Colon (tissue), 2 donors: ENCODE measurements at regions not wholly inside any gene's neighbourhood (a gene's known extent, or its start where the extent isn't known, plus 50 kb on each side); places are given as distances from the start of the nearest gene placed in this dataset.
"Not testable (repeated sequence)": the region's sequence is repeated elsewhere in the genome, so short reads cannot be mapped to it uniquely, and the experiment has no call there.

Experiments used
- FAIRE-seq: peaks from 2 replicates; lab custom pipeline; 2012; peaks lifted over from hg19 to GRCh38; lab: Jason Lieb, UNC
- donor health status: control.
- donor health status: control.

DNA sequence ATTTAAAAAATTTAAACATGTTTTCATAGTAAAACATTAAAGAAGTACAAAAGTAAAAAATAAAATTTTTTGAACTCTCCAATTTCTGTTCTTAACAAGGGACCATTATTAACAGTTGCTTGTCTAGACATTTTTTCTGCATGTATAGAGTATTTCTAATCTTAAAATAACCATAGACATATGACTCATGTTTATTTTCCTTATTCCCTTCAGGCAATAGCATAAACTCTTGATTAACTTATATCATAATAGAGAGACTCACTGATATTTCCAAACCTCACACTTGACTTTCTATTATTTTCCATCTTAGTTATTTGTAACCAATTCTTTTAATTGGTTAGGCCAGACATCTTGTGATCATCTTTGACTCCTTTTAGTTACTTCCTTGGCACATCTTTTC, 325.6 kb upstream of the SOX14 start:
- FAIRE-seq: no peak

DNA sequence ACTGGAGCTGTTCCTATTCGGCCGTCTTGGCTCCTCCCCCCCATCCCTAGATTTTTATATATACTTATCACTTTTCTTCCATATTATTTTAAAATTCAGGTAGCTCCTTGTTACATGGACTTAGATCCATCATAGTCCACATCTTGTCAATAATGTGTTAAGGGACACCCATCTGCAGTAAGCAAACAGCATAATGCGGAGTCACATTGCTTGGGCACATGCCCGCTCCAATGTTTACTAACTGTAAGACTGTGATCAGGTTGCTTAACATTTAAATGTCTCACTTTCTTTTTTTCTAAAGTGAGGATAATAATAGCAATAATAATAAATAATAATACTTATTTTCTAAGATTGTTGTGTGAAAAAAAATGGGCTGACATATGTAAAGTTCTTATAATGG, 303.2 kb upstream of the SOX14 start:
- no peak for FAIRE-seq

DNA sequence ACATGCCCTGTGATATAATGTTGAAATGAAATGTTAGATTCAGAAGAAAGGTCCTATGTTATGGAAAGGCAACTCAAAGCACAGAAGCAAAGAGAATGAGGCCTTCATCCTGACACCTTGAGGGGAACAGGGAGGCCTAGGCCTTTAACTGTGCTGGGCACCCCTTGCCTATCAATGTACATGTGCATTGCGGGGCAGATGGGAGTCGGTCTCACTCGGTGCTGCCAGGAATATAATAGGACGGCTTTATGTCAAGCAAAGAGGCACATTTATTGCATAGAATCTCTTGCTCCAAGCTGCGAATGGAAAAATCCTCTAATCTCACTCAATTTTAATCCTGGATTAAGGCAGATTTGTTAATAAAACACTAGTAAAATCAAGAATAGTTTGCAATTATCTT, 301.0 kb upstream of the SOX14 start:
- FAIRE-seq: no peak

DNA sequence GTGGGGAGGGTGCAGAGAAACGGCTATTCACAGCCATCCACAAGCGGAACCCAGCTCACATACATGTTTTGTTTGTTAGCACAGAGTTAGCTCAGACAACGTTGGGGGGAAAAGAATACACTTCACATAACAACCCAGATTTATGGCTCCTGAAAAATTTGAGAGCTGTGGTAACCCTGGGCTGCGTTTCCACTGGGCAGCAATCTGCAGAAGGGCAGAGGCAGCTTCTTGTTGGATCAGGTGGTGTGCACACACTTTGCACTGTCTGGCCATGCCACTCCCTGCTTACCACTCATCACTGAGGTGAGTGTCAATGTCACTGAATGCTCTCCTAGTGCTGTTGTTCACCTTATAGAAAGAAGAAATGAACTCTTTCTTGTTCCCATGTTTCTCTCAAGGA, 299.8 kb upstream of the SOX14 start:
- FAIRE-seq: no peak

DNA sequence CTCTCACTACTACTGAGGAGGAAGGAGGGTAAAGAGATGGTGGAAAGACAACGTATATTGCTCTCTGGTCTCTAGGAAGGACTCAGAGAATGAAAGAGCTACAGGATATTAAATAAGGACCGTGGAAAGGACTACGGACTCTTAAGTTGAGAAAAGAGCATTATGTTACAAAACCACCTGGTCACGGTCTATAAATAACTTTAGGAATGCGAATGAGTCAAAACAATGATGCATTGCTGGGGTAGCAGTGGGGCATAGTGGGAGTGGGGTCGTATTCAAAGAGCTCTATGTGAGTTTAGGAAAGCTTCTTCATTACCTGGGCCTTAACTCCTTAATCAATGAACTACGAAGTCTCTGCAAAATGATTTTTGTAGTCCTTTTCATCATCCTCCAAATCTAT, 295.7 kb upstream of the SOX14 start:
- no peak for FAIRE-seq

DNA sequence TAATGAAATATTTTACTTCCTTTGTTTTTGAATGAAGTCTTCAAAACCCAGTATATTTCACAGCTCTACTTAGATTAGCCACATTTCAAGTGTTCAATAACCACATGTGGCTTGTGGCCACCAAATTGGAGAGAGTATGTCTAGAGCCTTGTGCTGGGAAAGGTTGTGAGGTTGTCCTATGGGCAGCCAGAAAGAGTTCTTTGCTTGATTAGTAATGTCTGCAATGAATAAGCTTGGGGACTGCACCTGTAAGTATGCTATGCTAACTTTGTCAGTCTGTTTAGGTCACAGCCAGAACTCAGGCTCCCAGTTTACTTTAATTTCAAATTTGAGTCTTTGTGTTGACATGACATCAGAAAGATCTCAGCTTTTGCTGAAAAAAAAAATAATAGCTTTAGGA, 294.9 kb upstream of the SOX14 start:
- FAIRE-seq: no peak

DNA sequence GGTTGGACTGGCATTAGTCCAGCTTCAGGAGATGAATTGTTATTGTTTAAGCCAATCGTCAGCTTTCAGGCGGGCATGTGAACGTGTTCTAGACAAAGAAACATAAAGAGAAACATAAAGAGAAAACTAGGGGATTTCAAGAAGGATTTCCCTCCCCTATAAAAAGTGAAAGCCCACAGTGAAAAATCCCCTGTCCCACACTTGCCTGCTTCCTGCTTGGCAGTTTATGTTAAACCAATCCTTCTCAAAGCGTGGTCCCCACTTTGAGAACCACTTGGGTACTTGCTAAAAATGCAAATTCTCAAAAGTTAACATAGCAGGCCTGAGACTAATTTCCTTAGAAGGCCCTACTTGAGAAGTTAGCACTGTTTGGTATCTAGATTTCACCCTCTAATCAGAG, 293.0 kb upstream of the SOX14 start:
- no peak for FAIRE-seq

DNA sequence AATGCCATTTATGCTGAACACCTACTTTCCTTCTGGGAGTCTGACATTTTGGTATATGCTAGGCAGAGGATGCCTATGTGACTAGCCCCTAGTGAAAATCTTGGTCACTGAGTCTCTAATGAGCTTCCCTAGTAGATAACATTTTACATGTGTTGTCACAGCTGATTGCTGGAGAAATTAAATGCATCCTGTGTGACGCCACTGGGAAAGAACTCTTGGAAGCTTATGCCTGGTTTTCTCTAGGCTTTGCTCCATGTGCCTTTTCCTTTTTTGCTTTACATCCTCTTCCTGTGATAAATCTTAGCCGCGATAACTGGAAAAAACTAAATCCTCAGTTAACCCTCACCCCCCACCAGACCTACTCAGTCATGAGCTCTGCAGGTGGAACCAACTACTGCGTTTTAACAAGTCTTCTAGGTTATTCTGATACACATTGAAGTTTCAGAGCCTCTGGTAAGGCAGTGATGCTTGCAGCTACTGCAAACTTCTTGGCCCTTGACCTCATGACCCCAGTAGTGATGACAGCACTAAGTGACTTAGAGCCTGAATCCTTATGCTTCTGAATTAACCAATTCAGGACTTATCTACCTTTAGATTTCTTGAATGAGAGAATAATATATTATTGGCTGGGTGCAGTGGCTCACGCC, 292.4 kb upstream of the SOX14 start:
- no peak for FAIRE-seq

DNA sequence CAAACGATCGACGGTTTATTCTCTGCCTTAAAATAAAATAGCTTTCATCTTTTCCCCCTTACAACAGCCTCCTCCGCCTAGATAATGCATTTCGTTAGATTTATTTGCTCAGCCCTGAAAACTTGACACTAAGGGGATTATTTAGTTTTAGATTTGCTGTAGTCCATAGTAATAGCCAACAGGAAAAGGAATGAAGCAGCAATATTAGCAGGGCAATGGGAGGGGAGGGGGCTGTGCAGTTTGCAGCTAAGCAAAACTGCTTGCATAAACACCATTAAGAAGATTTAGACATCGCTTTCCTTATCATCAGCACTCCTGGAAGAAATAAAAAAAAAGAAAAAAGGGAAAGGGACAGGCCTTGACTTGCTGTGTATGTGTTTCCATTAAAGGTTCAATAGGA, 286.5 kb upstream of the SOX14 start:
- no peak for FAIRE-seq

DNA sequence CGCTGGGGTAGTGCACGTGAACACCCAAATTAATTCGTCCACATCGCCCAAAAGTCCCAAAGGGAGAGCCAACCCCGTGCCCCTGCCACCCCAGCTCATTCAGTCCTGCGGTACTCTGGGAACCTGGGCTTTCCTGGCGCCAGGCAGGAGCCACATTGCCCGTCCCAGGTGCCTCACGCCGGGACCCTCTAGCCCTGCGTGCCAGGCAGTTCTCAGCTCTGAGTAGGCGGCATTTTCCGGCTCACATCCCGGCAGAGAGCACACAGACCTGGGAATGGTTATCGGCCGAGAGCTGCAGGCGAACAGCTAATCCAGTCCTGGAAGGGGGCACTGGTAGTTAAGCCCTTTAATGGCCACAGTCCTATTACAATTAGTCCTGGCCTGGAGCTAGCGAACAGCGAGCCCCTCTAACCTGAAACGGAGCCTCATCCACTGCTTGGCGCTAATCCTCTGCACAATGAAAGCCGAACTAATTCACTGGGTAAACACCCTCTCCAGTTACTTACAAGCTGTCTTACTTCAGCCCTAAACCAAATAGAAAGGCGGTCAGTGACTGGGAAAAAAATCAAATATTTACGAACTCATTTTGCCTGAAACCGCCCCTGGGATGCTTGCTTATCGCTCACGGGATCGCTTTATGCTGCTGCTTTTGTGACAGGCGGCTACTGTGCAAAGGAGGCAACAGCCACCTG, 254.6 kb upstream of the SOX14 start:
- no peak for FAIRE-seq

DNA sequence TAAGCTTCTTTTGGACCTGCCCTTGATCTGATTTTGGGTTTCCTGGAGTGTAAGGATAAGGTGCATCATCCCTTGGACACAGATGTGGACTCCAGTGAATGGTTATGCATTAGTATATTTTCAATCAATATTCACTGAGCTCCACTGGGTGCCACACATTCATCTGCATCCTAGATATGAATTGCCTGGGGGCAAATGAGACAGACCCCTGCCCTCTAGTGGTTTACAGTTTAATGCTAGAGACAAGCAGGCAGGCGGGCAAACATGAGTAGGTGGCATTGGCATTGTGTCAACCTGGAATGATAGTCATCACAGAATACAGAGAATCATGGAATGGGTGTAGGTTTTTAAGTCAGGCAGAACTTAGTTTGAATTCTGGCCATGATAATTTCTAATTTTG, 252.5 kb upstream of the SOX14 start:
- FAIRE-seq: no peak

DNA sequence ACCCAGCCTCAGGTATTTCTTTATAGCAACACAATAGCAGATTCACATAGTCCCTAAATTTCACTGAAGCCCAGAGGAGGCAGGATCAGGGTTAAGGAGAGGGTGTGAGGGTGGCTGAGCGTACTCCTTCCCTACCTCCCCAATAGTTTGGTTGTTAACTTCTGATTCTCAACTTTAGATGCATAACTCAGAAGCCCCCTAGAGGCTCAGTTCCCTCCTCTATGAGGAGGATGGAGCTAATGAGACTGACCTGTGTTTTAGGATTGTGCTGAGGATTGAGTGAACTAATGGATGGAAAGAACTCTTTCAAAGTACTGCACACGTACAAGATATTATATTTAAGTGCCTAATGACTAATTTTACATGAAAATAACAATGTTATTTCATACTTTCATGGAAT, 249.3 kb upstream of the SOX14 start:
- no peak for FAIRE-seq

DNA sequence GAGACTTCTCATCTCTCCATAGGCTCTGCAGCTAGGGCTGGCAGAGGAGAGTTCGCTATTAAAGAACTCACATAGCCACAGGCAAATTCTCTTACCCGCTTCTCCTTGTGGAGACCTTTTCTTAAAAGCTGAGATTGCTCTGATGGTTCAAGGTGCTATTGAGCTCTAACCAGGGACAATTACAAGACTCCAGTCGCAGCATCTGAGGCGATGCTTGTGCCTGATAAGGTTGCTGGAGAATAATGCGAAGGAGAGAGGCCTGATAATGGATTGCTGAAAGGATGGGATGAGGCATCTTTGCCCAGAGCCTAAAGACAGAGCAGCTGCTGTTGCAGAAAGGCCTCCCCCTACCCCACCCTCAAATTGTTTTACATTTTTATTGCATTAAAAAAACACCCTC, 244.5 kb upstream of the SOX14 start:
- no peak for FAIRE-seq

DNA sequence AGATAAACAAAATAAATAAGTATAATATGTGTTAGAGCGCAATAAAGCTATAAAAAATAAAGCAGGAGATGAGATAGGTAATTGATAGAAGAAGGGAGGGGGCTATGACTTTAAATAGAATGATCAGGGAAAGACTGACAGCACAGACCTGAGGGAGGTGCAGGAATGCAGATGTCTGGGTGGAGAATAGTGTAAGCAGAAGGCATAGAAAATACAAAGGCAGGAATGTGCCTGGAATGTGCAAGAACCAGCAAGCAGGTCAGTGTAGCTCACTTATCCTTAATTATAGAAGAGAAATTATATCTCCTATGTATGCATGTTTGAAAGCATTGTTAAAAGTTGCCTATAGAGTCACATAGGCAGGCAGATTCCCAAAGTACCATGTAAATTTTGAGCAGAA, 239.4 kb upstream of the SOX14 start:
- no peak for FAIRE-seq

DNA sequence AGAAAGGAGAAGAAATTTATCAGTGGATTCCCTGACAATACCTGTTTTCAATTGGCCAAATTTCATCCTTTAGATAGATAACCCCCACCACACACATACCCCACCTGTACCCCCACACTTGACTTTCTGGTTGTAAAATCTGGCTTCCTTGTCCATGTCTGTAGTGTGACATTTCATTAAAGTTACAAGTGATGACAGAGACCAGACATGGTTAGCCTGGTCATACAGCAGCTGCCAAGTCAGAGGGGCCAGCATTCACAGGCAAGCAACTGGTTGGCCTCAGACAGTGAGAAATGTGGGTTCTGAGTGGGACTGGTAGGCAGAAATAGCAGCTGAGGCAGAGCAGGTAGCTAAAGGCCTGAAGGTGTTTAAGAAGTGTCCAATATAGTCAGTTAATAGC, 238.6 kb upstream of the SOX14 start:
- FAIRE-seq: no peak

DNA sequence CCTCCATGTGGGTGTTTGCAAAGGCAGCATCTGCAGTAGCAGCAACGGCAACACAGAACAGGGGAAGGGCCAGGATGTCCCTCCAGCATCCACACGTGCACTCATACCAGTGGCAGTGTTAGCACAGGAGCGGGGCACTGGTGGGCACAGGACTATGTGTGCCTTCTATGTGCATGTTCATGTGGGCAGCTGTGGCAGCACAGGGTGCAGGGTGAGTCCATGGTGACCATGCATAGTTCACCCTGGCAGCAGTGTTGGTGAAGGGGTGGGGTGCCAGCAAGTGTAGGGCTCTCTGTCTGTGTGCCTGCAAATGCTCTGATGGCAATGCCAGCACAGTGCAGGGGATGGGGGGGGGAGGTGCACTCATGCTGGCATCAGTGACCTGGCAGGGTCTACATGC, 222.1 kb upstream of the SOX14 start:
- no peak for FAIRE-seq

DNA sequence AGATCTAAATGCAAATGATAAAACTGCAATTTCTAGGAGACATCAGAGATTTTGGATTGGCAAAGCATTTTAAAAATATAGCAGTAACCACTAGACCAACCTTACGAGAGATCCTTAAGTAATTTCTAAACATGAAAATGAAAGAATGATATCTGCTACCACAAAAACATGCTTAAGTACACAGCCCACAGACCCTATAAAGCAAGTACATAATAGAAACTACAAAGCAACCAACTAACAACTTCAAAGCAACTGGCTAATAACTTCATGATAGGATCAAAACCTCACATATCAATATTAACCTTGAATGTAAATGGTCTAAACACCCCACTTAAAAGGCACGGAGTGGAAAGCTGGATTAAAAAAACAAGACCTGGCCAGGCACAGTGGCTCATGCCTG, 209.9 kb upstream of the SOX14 start:
- no peak for FAIRE-seq

DNA sequence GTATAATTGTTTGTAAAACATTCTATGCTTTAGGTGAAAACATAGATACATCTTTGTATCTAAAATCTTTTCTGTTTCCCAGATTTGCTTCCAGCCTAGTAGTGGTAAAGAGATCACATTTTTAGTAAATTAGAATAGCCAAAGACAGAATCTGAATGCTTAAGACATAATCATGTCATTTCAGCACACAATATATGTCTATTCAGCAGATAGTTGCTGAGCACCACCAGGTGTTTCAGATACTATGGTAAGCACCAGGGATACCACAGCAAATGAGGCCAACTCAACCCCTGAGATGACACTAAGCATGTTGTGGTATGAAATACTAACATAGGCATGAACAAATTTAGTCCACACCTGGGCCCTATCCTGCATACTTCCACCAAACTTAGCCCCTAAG, 195.2 kb upstream of the SOX14 start:
- no peak for FAIRE-seq

DNA sequence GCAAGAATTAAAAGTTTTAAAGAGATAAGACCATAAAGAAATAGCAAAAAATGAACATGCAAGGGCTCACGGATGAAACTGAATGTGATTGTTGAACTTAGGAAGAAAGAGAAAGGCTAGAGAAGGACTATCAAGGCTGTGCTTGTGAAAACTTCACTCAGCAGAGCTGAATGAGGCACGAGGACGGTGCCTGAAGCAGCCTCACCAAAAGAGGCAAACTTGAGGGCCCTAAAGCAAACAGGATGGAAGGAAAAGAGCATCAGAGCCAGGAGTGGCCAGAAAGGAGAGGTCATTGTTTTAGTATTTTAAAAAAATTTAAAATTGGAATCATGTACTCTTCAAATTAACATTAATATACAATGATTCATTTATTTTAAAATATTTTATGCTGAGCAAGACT, 191.2 kb upstream of the SOX14 start:
- no peak for FAIRE-seq

DNA sequence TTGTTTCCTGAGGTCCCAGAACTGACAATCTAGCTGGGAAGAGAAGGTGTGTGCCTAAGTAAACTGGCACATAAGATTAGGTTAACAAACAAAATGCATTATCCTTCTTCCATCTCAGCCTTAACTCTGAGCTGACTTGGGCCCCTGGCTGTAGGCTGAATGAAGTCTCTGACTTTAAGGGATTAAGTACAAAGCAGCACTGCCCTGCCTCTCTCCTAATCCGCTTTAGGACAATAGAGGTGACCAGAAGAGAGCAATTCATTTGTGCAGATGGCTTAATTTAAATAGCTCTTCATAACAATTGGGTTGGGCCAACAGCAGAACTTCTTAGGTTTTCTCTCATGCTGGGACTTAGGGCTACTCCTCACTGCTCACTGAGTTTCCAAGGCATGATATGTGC, 181.6 kb upstream of the SOX14 start:
- no peak for FAIRE-seq

DNA sequence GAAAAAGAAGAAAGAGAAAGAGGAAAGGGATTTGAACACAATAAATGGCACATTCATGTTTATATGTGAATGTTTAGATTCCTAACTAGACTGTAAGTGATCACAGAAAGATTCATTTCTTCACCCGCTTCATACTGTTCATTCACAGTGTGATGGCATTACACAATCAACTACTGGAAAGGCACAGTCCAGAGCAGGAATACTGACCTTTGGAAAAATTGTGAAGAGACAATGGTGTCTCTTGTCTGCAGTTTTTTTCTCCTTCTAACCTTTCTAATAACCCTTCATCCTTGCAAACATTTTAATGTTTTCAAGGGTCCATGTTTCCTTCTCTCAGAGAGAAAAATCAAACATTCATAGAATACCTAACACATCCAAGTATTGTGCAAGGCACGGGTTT, 180.9 kb upstream of the SOX14 start:
- no peak for FAIRE-seq

DNA sequence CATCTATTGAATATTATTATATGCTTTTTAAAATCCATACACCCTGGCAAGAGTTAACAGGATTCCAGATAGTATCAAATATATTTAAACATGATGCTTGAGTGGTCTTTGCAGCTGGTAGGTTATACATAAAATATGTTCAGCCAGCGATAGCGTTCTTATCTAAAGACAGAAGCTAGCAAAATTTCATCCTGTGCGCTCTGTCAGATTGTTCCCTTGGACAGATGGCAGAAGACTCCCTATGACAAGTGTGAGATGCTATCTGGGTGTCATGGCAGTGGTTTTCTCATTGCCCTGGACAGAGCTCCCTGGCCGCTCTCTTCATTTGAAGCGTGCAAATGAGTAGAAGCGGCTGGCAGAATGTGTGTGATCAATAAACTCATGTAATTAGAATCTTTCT, 175.2 kb upstream of the SOX14 start:
- FAIRE-seq: no peak

DNA sequence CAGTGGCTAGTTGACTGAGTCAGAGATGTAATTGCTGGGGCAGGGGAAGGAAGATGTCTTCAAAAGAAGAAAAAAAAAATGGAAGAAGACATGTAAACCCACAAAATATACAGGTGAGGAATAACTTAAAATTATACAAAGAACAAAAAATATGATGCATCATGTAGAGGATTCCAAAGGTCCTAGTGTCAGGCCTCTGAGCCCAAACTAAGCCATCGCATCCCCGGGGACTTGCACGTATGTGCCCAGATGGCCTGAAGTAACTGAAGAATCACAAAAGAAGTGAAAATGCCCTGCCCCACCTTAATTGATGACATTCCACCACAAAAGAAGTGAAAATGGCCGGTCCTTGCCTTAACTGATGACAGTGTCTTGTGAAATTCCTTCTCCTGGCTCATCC, 168.7 kb upstream of the SOX14 start:
- FAIRE-seq: not testable (repeated sequence)

DNA sequence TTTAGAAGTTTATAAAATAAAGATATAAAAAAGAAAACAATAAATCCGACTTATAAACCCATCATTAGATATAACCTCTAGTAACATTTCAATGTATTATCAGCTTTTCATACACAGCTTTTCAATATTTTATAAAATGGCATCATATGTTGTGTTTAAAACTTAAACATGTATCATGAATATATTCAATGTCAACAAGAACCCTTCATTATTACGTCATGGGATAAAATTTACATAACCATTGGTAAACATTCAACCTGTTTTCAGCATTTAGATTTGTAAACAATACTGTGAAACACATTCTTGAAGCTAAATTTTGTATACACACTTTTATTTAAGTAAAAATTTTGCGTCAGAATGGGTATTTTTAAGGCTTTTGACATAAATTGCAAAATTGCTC, 153.4 kb upstream of the SOX14 start:
- FAIRE-seq: no peak

DNA sequence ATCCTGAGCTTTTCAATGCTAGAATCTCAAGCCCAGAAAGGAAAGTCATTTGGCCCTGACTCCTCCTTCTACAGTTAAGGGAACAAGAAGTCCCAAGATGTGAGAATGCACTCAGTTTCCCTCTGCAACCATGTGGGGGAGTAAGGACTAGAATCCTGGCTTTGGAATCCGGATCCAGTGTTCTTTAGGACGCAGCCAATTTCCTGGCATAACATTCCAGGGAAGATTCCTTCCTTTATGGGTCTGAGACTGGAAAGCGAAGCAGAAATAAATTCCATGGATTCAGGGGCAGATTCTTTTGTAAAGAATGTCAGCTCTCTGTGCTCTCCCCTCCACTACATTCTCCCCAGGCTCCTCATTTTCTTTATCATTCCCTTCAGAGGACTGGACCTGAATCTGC, 151.8 kb upstream of the SOX14 start:
- FAIRE-seq: no peak
